ENCODE measurements at regions not wholly inside any gene's neighbourhood (a gene's known extent, or its start where the extent isn't known, plus 50 kb on each side); places are given as distances from the start of the nearest gene placed in this dataset.
A peak's percentile ranks its signal among the peaks of the same experiment; 100 is the strongest.

DNA sequence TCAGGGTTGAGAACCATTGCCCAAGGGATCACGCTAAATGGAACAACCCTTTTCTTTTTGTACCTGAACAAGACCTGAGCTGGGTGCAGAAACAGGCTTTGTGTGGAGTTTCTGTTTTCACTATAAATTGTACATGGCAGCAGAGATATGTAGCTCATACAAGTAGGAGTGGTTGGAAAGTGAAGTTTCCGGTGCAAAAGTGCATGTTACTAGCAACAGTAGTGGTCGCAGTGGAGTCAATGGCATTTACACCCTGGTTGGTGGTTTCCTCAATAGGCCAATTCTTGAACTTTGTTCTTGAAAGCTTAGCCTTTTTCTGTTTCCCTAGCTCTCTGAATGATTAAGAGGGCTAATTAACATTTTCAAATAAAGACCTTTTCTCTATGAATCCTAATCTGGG, 170.7 kb downstream of the NEBL start:
- DNase-seq, result no peak

- DNase-seq, result no peak
Measured at GRCh38 chr10:20714979-20715378, 182.1 kb downstream of the NEBL start.

- DNase-seq, result no peak
Measured at GRCh38 chr10:20714518-20714917, 182.6 kb downstream of the NEBL start.

GRCh38 chr10:20713420-20713819, 183.7 kb downstream of the NEBL start:
- DNase-seq, result no peak

DNA sequence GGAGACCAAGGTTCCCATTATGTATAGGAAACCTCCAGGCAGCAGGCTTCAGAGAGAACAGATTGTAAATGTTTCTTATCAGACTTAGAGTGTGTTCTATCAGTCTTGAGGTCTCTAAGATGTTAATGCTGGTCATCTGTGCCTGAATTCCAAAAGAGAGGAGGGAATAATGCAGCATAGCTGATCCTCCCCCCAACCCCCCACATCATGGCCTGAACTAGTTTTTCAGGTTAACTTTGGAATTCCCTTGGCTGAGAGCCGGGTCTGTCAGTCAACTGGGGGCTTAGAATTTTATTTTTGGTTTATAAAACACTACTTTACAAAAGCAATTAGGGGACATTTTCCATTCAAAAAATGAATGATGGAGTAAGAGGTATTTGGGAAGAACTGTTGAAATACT, 184.3 kb downstream of the NEBL start:
- no peak for DNase-seq

DNA sequence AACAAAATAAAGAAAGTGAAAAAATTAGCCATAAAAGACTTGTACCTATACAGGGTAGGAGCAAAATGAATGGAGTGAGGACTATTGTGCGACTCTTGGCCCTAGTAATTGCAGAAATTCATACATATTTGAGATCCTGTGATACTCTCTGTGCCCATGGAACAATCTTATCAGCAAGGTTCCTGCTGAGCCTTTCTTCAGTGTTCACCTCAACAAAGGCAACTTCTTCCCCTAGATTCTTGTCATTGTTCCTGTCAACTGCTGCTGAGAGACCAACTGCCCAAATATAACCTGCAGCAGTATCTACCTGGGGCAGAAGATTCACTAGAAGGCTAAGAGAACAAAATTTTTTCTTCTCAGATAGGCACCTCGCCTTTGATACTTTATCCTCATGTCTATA, 187.4 kb downstream of the NEBL start:
- DNase-seq, result no peak

- DNase-seq, result no peak
Measured at GRCh38 chr10:20708305-20708704, 188.8 kb downstream of the NEBL start.

- DNase-seq, result no peak
Measured at GRCh38 chr10:20707251-20707650, 189.9 kb downstream of the NEBL start.

GRCh38 chr10:20698837-20699236, 198.3 kb downstream of the NEBL start:
- no peak for DNase-seq

- no peak for DNase-seq
Measured at GRCh38 chr10:20694296-20694695, 202.8 kb downstream of the NEBL start.

GRCh38 chr10:20688797-20689544, 208.1 kb downstream of the NEBL start:
- DNase-seq, result no peak

GRCh38 chr10:20686015-20686635, 211.0 kb downstream of the NEBL start:
- no peak for DNase-seq

- DNase-seq, result no peak
Measured at GRCh38 chr10:20685462-20685861, 211.6 kb downstream of the NEBL start.

- DNase-seq, result no peak
Measured at GRCh38 chr10:20683345-20683744, 213.8 kb downstream of the NEBL start.

DNA sequence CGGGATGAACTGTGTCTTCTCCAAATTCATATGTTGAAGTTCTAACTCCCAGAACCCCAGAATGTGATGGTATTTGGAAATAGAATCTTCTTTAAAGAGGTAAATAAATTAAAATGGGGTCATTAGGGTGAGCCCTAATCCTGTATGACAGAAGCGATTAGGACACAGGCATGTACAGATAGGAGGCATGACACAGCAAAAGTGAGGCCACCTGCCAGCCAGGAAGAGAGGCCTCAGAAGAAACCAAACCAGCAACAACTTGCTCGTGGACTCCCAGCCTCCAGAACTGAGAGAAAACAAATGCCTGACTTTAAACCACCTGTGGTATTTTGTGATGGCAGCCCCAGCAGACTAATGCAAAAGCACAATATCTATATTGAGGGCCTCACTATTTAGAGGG, 214.3 kb downstream of the NEBL start:
- peak; percentile 26 for DNase-seq

- DNase-seq, result no peak
Measured at GRCh38 chr10:20677340-20677739, 219.8 kb downstream of the NEBL start.

DNA sequence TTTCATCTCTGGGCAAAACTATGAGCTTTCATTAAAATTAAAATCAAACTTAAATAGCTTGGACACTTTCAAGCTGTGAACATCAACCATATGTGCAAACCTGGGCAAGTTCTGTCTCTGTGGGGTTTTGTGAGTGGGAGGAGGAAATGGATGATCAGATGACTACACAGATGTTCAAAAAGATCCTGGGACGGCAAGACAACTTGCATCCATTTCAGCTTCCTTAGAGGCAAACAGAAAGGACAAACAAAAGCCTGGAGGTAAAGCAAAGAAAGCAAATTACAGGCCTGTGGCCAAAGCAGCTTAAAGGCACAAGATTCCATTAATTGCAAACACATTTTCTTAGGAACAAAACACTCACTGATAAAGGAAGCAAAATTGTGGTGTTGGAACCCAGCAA, 222.2 kb downstream of the NEBL start:
- no peak for DNase-seq

DNA sequence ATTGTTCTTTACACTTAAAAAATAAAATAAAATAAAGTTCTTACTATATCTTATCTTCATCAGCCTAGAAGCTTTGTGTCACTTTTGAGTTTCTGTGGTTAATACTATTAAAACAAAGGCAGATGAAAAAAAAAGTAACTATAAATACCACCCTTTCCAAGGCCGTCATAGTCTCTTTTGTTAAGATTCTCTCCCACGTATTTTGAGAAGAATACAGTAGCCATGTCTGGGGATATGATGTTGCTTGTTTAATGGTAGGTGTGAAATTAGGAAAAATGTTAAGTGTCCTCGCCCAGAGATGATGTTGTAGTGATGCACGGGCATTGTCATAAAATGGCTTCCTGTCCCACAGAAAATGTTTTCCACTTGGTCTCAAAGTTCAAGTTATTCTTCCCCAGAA, 223.9 kb downstream of the NEBL start:
- no peak for DNase-seq

GRCh38 chr10:20672741-20673140, 224.4 kb downstream of the NEBL start:
- no peak for DNase-seq

- DNase-seq, result no peak
Measured at GRCh38 chr10:20670579-20670978, 226.5 kb downstream of the NEBL start.

DNA sequence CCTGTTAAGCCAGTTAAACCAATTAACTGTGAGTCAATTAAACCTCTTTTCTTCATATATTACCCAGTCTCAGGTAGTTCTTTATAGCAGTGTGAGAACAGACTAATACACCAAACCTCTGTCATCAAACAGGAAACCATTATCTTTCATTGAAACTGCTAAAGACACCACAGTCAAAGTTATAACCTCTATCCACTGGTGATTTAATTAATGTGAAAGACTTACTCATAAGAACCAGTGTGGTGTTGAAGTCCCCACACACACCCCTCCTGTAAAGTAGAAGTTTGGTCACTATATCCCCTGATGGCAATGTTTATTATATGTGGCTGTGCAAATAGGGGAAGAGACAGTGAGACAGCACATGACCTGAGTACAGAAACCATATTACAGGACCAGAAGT, 228.1 kb downstream of the NEBL start:
- no peak for DNase-seq

GRCh38 chr10:20662742-20663141, 234.4 kb downstream of the NEBL start:
- DNase-seq, result no peak

- DNase-seq, result no peak
Measured at GRCh38 chr10:20659225-20659624, 237.9 kb downstream of the NEBL start.

DNA sequence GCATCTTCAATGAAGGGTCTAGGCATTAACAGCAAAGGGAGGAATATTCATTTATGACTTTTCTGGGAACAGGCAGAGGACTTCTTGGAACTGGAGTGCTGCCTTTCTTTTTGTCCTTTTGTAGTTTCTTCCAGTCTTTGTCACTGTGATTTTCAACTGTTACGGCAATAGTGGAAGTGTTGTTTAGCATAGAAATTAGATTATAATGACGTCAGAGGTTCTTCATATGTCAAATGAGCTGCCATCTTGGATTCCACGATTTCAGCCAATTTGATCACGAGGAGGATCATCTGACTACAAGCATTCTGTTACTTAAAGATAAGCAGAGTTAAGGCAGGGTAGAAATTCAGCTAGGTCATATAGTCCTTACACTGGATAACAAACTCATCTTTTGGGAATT, 239.0 kb downstream of the NEBL start:
- no peak for DNase-seq

DNA sequence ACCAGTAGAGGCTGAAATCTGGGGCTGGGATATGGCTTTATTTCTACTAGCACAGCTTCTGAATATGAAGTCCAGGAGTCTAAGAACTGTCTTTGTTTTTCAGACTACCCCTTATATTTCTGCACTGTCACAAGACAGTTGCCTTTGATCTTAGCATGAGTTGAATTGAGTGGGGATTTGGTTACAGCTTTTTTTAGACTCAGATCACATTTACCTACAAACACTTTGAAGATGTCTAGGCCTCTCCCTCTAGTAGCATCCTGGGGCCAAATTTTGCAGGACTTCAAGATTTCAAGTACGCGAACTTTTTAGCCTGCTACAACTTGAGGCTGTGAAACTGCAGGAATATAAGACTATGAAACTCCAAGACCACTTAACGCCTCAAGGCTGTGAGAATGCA, 240.2 kb downstream of the NEBL start:
- DNase-seq, result no peak

Data from OCI-M1 (cell line).